ENCODE measurements at regions not wholly inside any gene's neighbourhood (a gene's known extent, or its start where the extent isn't known, plus 50 kb on each side); places are given as distances from the start of the nearest gene placed in this dataset.

DNA sequence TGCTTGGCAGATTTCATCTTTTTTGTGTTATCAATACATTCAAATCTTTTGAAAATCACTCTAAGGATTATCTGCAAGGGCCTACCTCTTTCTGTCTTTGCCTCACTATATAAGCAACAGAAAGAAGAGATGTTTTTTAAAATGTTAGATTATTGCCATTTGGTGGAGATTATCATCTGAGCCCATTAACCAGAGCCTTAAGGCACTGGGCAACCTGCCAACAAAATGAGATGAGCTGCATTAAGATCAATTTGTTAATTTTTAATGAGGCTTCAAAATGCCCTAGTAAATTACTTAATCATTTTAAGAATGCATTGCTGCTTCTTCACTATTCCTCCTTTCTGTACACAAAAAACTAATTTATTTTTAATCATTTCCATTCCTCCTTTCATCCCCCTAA, 314.1 kb downstream of the SNX13 start:
- TF ChIP-seq SIN3A (IDR thresholded peaks at IDR 0.05; ENCODE audit: borderline replicate concordance, insufficient read depth, low read depth, low read length), result no peak
- TF ChIP-seq, protein P1, sequence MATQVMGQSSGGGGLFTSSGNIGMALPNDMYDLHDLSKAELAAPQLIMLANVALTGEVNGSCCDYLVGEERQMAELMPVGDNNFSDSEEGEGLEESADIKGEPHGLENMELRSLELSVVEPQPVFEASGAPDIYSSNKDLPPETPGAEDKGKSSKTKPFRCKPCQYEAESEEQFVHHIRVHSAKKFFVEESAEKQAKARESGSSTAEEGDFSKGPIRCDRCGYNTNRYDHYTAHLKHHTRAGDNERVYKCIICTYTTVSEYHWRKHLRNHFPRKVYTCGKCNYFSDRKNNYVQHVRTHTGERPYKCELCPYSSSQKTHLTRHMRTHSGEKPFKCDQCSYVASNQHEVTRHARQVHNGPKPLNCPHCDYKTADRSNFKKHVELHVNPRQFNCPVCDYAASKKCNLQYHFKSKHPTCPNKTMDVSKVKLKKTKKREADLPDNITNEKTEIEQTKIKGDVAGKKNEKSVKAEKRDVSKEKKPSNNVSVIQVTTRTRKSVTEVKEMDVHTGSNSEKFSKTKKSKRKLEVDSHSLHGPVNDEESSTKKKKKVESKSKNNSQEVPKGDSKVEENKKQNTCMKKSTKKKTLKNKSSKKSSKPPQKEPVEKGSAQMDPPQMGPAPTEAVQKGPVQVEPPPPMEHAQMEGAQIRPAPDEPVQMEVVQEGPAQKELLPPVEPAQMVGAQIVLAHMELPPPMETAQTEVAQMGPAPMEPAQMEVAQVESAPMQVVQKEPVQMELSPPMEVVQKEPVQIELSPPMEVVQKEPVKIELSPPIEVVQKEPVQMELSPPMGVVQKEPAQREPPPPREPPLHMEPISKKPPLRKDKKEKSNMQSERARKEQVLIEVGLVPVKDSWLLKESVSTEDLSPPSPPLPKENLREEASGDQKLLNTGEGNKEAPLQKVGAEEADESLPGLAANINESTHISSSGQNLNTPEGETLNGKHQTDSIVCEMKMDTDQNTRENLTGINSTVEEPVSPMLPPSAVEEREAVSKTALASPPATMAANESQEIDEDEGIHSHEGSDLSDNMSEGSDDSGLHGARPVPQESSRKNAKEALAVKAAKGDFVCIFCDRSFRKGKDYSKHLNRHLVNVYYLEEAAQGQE (IDR thresholded peaks at IDR 0.05; ENCODE audit: insufficient read depth in 1 of 2, low read depth in 2 of 2, low read length in 1 of 2), result no peak
- TF ChIP-seq, protein P2, sequence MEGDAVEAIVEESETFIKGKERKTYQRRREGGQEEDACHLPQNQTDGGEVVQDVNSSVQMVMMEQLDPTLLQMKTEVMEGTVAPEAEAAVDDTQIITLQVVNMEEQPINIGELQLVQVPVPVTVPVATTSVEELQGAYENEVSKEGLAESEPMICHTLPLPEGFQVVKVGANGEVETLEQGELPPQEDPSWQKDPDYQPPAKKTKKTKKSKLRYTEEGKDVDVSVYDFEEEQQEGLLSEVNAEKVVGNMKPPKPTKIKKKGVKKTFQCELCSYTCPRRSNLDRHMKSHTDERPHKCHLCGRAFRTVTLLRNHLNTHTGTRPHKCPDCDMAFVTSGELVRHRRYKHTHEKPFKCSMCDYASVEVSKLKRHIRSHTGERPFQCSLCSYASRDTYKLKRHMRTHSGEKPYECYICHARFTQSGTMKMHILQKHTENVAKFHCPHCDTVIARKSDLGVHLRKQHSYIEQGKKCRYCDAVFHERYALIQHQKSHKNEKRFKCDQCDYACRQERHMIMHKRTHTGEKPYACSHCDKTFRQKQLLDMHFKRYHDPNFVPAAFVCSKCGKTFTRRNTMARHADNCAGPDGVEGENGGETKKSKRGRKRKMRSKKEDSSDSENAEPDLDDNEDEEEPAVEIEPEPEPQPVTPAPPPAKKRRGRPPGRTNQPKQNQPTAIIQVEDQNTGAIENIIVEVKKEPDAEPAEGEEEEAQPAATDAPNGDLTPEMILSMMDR (IDR thresholded peaks at IDR 0.05), result no peak
- no peak for TF ChIP-seq POLR2AphosphoS5 (IDR thresholded peaks at IDR 0.05; ENCODE audit: low read depth, low read length)
- TF ChIP-seq TCF7L2 (IDR thresholded peaks at IDR 0.05; ENCODE audit: low read depth, low read length), result no peak
- H3K9me3 ChIP-seq (ENCODE audit: control insufficient read depth, insufficient read depth, low read depth, low read length), result no peaks in the 10 kb centered on the region
- no peaks in the 10 kb centered on the region for H3K27me3 ChIP-seq (ENCODE audit: control insufficient read depth, insufficient read depth, low read length)
- in situ Hi-C loops (cut with HindIII; ENCODE audit: low pct_unique_long_range_greater_than_20kb, low sequenced_read_pairs) (no loop called here), intact Hi-C loops (cut with micrococcal nuclease; ENCODE audit: unreplicated experiment) (no loop called here)
- no peak overlapping the region for H3K27ac ChIP-seq (ENCODE audit: low read length)
- POLR2A ChIA-PET, result no interaction called here
- peaks cover 10% of the 10 kb centered on the region; the same call in 1 of the 2 replicates for H3K4me1 ChIP-seq (ENCODE audit: control insufficient read depth, insufficient read depth, low read length)
- no TSS peak for BruUV-seq (replicated peaks)
- no peaks in the 10 kb centered on the region for H3K36me3 ChIP-seq (ENCODE audit: control insufficient read depth, insufficient read depth, low read length)
- DNase-seq (ENCODE audit: low read depth, low spot score), result no peak
- H3K4me3 ChIP-seq (ENCODE audit: low read depth in 2 of 2, low read length in 2 of 2), result no peak overlapping the region
- ATAC-seq, result no peak
- CTCF ChIA-PET, result no interaction called here

DNA sequence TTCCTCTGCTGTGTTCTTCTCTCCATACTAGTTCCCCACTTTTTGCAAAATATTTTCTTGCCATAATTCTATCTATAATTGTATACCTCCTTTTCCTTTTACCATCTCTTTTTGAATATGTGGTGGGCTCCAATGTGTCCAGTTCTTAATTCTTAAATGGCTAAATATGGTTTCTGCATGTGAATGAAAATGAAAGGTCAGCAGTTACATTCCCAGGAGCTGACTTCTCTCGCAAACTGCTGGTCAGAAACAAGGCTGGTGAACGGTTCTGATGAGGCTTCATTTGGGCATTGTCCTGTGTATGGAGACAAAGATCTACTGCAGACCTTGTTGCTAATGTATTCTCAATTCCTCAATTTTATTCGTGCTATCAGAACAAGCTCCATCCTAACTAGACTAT, 309.2 kb downstream of the SNX13 start:
- no peak overlapping the region for H3K4me3 ChIP-seq (ENCODE audit: low read depth in 2 of 2, low read length in 2 of 2)
- intact Hi-C loops (cut with micrococcal nuclease; ENCODE audit: unreplicated experiment) (no loop called here), in situ Hi-C loops (cut with HindIII; ENCODE audit: low pct_unique_long_range_greater_than_20kb, low sequenced_read_pairs) (no loop called here)
- POLR2A ChIA-PET, result no interaction called here
- CTCF ChIA-PET, result no interaction called here
- no peak overlapping the region for H3K27ac ChIP-seq (ENCODE audit: low read length)
- no peaks in the 10 kb centered on the region for H3K36me3 ChIP-seq (ENCODE audit: control insufficient read depth, insufficient read depth, low read length)
- no TSS peak for BruUV-seq (replicated peaks)
- DNase-seq (ENCODE audit: low read depth, low spot score) (no peak), ATAC-seq (no peak)
- H3K27me3 ChIP-seq (ENCODE audit: control insufficient read depth, insufficient read depth, low read length), result no peaks in the 10 kb centered on the region
- H3K9me3 ChIP-seq (ENCODE audit: control insufficient read depth, insufficient read depth, low read depth, low read length), result no peaks in the 10 kb centered on the region
- H3K4me1 ChIP-seq (ENCODE audit: control insufficient read depth, insufficient read depth, low read length), result no peaks in the 10 kb centered on the region
- no peak for TF ChIP-seq POLR2AphosphoS5 (IDR thresholded peaks at IDR 0.05; ENCODE audit: low read depth, low read length)
- TF ChIP-seq, protein P1 (IDR thresholded peaks at IDR 0.05; ENCODE audit: insufficient read depth in 1 of 2, low read depth in 2 of 2, low read length in 1 of 2), result no peak
- TF ChIP-seq SIN3A (IDR thresholded peaks at IDR 0.05; ENCODE audit: borderline replicate concordance, insufficient read depth, low read depth, low read length), result no peak
- TF ChIP-seq TCF7L2 (IDR thresholded peaks at IDR 0.05; ENCODE audit: low read depth, low read length), result no peak
- TF ChIP-seq, protein P2 (IDR thresholded peaks at IDR 0.05), result no peak
